ENCODE measurements at regions not wholly inside any gene's neighbourhood (a gene's known extent, or its start where the extent isn't known, plus 50 kb on each side); places are given as distances from the start of the nearest gene placed in this dataset.

DNA sequence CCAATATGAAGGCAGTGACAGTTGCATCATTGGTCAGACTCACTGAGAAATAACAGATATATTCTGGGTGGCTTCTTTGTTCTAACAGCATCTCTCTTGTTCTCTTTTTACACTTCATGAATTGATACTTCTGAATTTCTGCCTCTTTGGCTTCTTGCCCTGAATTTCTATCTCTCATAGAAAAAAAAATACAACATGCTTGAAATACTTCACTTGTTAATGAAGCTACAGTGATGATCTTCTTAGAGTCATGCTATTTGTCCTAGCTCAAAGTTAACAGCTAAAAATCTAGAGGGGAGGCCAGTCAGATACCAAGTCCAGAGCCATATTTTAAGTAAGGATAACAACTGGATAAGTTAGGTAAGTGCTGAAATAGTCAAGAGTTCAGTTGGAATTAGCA, 597.2 kb upstream of the AGTR1 start:
- Histone ChIP-seq H3K36me3 (ENCODE audit: insufficient read depth) (no peaks in the 10 kb centered on the region), H3K27ac (ENCODE audit: low read depth) (no peak overlapping the region), H3K4me1 (ENCODE audit: insufficient read depth) (no peaks in the 10 kb centered on the region), H3K4me3 (ENCODE audit: low read depth, low read length) (no peak overlapping the region)
- DNase-seq (ENCODE audit: extremely low spot score): no peak

DNA sequence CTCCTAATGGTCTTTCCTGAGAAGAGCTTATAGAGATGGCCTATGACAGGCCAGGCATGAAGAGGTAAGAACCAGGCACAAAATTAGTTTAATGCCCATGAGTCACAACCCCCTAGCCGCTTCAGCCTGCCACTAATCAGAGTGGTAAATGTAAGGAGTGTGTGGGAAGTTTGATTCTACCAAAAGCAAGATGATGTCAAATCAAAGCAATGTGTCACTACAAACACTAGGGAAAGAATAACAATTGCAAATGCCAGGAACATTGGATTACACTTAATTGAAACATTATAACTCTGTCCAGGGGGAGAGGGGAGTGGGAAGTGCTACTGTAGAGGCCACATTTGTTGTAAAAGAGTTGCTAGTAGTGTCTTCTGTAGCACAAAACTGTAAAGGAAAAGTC, 596.6 kb upstream of the AGTR1 start:
- H3K27ac ChIP-seq (ENCODE audit: low read depth): no peak overlapping the region
- WGBS: 68% methylated on average over 1 of the region's 1 CpG
- H3K4me1 ChIP-seq (ENCODE audit: insufficient read depth): no peaks in the 10 kb centered on the region
- no peak for DNase-seq (ENCODE audit: extremely low spot score)
- no peak overlapping the region for H3K4me3 ChIP-seq (ENCODE audit: low read depth, low read length)
- no peaks in the 10 kb centered on the region for H3K36me3 ChIP-seq (ENCODE audit: insufficient read depth)

DNA sequence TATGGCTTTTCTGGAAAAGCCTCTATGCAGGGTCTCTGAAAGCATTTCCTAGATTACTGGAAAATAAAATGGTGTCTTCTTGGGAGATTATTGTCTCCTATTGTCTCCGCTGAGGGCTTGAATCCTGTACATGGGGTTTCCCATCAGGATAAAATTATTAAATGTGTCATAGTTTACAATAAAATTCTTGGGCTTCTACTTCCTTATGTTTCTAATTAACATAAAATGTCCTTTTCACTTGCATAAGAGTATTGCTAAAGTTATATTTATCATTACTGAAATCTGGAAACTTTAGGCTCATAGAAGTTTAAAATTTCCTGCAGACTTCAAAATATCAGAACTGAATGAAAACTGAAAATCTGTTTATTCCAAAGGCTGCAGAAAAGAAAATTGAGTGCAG, 595.5 kb upstream of the AGTR1 start:
- DNase-seq (ENCODE audit: extremely low spot score): no peak
- Histone ChIP-seq H3K36me3 (ENCODE audit: insufficient read depth) (no peaks in the 10 kb centered on the region), H3K4me1 (ENCODE audit: insufficient read depth) (no peaks in the 10 kb centered on the region), H3K27ac (ENCODE audit: low read depth) (no peak overlapping the region), H3K4me3 (ENCODE audit: low read depth, low read length) (no peak overlapping the region)
- WGBS: 91% methylated on average over 1 of the region's 1 CpG

DNA sequence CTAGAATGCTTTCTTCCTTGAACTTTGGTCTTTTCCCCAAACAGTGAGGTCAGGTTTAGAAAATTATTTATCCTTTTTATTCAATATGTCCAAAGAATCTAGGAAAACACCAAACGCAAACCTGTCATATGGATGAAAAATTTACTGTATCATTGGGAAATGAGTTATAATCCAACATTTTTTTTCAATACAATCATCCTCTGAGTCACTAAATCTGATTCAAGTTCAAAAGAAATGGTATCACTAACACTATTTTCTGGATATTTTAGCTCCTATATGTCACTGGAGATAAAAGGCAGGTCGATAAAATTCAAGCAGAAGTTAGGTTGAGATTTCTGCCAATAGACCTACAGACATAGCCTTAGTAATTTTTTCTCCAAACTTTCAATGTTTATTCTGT, 591.6 kb upstream of the AGTR1 start:
- DNase-seq (ENCODE audit: extremely low spot score): no peak
- H3K4me3 ChIP-seq (ENCODE audit: low read depth, low read length): no peak overlapping the region
- WGBS: 76% methylated on average over 2 of the region's 2 CpGs
- H3K27ac ChIP-seq (ENCODE audit: low read depth): no peak overlapping the region
- no peaks in the 10 kb centered on the region for H3K4me1 ChIP-seq (ENCODE audit: insufficient read depth)
- no peaks in the 10 kb centered on the region for H3K36me3 ChIP-seq (ENCODE audit: insufficient read depth)

DNA sequence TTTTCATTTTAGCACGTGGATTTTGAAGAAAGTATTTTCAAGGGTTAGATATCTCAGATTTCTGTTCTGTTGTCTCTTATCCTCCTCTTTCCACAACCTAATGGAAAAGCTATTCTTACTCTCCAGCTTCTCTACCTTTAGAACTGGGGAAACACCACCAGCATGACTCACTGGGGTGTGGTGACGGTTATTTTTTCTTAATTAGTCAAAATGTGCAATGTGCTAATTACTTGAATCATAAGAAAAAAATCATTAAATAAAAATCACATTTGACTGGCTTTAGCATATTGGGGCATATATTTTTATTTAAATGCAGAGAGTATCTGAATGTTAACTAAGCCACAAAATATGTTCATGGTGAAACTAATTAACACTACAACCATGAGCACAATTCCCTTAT, 570.7 kb upstream of the AGTR1 start:
- WGBS: 59% methylated on average over 2 of the region's 2 CpGs
- H3K36me3 ChIP-seq (ENCODE audit: insufficient read depth): no peaks in the 10 kb centered on the region
- no peak for DNase-seq (ENCODE audit: extremely low spot score)
- no peaks in the 10 kb centered on the region for H3K4me1 ChIP-seq (ENCODE audit: insufficient read depth)
- H3K4me3 ChIP-seq (ENCODE audit: low read depth, low read length): no peak overlapping the region
- H3K27ac ChIP-seq (ENCODE audit: low read depth): no peak overlapping the region

DNA sequence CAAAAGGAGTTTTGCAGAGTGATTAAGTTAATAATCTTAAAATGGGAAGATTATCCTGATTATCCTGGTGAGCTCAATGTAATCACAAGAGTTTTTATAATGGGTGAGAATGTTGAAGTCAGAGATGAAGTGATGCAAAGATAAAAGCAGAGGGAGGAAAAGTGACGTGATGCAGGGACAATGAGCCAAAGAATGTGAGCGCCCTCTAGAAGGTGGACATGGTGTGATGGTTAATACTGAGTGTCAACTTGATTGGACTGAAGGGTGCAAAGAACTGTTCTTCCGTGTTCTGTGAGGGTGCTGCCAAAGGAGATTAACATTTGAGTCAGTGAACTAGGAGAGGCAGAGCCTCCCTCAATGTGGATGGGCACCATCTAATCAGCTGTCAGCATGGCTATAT, 569.6 kb upstream of the AGTR1 start:
- no peak overlapping the region for H3K27ac ChIP-seq (ENCODE audit: low read depth)
- 43% methylated on average over 3 of the region's 3 CpGs for WGBS
- DNase-seq (ENCODE audit: extremely low spot score): no peak
- H3K4me1 ChIP-seq (ENCODE audit: insufficient read depth): no peaks in the 10 kb centered on the region
- H3K4me3 ChIP-seq (ENCODE audit: low read depth, low read length): no peak overlapping the region
- H3K36me3 ChIP-seq (ENCODE audit: insufficient read depth): no peaks in the 10 kb centered on the region

DNA sequence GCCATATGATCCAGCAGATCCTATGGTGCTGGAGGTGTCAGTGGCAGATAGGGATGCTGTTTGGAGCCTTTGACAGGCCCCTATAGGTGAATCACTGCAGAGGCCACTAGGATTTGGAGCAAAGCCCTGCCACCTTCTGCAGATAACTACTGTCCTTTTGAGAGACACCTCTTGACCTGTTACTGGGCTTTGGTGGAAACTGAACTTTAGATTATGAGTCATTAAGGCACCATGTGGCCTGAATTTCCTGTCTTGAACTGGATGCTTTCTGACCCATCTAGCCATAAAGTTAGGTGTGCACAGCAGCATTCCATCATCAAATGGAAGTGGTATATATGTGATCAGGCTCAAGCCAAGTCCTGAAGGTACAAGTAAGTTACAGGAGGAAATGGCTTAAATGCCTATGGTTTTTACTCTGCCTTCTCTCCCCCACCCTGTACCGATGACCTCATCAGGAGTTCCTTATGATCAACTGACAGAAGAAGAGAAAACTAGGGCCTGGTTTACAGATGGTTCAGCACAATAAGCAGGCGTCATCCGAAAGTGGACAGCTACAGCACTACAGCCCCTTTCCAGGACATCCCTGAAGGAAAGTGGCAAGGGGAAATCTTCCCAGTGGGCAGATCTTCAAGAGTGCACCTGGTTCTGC, 565.6 kb upstream of the AGTR1 start:
- no peak overlapping the region for H3K27ac ChIP-seq (ENCODE audit: low read depth)
- no peaks in the 10 kb centered on the region for H3K4me1 ChIP-seq (ENCODE audit: insufficient read depth)
- no peak for DNase-seq (ENCODE audit: extremely low spot score)
- H3K36me3 ChIP-seq (ENCODE audit: insufficient read depth): no peaks in the 10 kb centered on the region
- H3K4me3 ChIP-seq (ENCODE audit: low read depth, low read length): no peak overlapping the region
- 92% methylated on average over 3 of the region's 3 CpGs for WGBS

DNA sequence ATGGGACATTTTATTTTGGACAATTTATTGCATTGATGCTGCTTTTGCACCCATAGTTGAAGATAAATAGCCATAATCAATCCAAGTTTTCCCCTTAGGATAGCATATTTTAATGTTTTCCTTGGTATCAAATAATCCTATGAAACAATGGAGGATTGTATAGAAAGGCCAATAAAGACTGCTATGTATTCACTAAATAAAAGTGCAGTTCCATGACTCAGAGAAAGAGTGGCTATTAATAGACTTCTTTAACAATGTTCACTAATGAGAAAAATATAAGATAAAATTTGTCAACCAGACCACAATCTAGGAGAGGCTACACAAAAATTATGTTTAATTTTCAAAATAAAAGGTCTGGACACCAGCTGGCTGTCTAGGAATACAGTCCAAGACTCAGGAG, 560.9 kb upstream of the AGTR1 start:
- H3K36me3 ChIP-seq (ENCODE audit: insufficient read depth): no peaks in the 10 kb centered on the region
- no peak overlapping the region for H3K4me3 ChIP-seq (ENCODE audit: low read depth, low read length)
- DNase-seq (ENCODE audit: extremely low spot score): no peak
- no peaks in the 10 kb centered on the region for H3K4me1 ChIP-seq (ENCODE audit: insufficient read depth)
- H3K27ac ChIP-seq (ENCODE audit: low read depth): no peak overlapping the region

DNA sequence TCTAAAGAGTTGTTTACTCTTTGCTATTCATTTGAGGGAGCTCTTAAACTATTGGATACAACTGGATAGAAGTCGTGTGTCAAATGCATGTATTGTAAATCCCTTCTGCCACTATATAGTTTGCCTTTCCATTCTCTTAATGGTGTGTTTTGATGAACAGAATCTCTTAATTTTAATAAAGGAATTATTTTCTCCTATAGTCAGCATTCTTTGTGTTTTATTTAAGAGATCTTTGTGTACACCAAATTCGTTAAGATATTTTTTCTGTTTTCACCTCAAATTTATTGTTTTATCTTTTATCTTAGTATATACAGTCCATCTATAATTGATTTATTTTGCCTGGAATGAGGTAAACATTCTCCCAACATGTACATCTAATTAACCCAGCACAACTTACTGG, 551.5 kb upstream of the AGTR1 start:
- no peaks in the 10 kb centered on the region for H3K36me3 ChIP-seq (ENCODE audit: insufficient read depth)
- no peak for DNase-seq (ENCODE audit: extremely low spot score)
- H3K4me3 ChIP-seq (ENCODE audit: low read depth, low read length): no peak overlapping the region
- WGBS: 50% methylated on average over 2 of the region's 2 CpGs
- no peak overlapping the region for H3K27ac ChIP-seq (ENCODE audit: low read depth)
- H3K4me1 ChIP-seq (ENCODE audit: insufficient read depth): no peaks in the 10 kb centered on the region

DNA sequence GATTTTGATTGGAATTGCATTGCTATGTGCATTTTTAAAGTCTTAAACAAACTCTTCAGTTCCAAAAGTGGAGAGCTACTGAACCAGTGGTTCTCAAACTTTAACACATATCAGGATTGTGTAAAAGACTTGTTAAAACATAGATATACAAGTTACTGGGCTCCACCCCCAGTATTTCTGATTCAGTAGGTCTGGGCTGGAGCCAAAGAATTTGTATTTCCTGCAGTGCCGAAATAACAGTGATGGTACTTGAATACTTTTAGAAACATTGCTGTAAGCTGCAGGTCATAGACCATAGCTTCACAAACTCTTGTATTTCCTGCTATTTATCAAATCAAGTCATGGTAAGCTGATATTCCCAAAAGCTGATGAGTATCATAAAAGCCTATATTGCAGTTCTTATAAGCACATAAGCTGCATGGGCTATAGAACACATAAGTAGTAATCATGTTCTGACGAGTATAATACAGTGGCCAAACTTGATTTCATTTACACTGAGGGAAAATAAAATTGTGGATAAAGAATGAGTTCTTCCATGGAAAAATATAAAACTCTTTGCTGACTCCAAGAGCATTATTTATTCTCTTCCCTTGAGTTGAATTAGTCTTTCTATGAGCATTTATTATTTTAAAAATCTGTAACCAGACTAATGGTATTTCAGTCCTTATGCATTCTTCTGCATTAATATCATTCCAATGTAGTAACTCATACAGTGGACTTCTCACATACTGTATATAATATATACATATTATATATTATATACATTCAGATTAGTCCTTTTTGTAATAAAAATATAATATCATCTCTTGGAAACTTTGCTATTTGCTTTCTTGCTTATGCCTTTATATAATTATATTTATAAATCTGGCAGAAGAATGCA, 550.5 kb upstream of the AGTR1 start:
- Histone ChIP-seq H3K4me3 (ENCODE audit: low read depth, low read length) (no peak overlapping the region), H3K27ac (ENCODE audit: low read depth) (no peak overlapping the region), H3K4me1 (ENCODE audit: insufficient read depth) (no peaks in the 10 kb centered on the region), H3K36me3 (ENCODE audit: insufficient read depth) (no peaks in the 10 kb centered on the region)
- WGBS: 39% methylated on average over 2 of the region's 2 CpGs
- DNase-seq (ENCODE audit: extremely low spot score): no peak

DNA sequence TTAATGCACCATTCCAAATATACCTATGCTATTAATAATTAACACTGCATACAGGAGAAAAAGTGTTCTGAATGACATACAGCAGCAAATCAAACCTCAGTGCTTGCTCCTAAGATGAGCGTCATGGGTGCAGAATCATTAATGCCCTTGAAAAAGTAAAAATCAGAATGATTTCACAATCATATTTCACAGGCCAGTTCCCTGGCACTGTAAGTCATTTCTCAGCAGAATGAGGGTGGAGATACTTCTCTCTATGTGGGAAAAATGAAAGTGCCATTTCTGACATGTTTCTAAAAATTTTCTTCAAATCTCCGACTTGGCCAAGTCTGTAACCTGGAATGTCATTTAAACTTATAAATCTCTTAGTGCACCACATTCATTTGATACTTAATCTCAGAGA, 549.8 kb upstream of the AGTR1 start:
- WGBS: 62% methylated on average over 2 of the region's 2 CpGs
- DNase-seq (ENCODE audit: extremely low spot score): no peak
- Histone ChIP-seq H3K4me3 (ENCODE audit: low read depth, low read length) (no peak overlapping the region), H3K27ac (ENCODE audit: low read depth) (no peak overlapping the region), H3K36me3 (ENCODE audit: insufficient read depth) (no peaks in the 10 kb centered on the region), H3K4me1 (ENCODE audit: insufficient read depth) (no peaks in the 10 kb centered on the region)

DNA sequence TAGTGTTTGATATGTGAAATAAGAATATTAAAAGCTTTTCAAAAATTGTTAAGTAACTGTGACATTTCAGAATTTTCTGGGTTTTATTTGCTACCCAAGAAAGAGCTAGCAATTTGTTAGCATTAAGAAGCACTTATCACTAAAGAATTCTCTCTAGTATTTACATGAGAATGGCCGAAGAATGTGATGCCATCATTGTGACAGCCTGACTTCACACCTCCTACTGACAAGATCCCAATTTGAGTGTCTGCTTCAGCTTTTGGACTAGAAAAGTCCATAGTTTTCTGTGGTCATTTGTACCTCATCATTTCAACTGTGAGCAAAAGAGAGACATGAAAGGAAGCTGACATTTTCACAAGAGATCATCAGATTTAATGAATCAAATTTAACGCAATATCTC, 548.1 kb upstream of the AGTR1 start:
- no peak for DNase-seq (ENCODE audit: extremely low spot score)
- Histone ChIP-seq H3K27ac (ENCODE audit: low read depth) (no peak overlapping the region), H3K4me3 (ENCODE audit: low read depth, low read length) (no peak overlapping the region), H3K4me1 (ENCODE audit: insufficient read depth) (no peaks in the 10 kb centered on the region), H3K36me3 (ENCODE audit: insufficient read depth) (no peaks in the 10 kb centered on the region)
- 73% methylated on average over 2 of the region's 2 CpGs for WGBS

DNA sequence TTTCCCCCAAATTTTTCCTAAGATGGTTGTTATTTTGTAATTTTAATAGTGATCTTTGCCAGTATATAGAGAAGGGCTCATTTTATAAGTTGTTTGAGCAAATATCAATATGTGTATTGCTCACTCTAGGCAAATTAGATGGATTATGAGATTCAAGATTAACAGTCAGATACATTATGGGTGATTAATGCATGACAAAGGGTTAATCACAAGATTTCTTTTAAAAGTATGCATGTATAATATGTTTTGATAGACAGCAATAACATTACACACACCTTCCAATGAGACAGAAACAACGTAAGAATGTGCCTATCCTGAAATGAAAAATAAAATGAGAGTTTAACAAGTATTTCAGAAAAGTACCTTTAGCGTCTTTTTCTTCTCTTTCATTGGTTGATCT, 547.6 kb upstream of the AGTR1 start:
- no peak for DNase-seq (ENCODE audit: extremely low spot score)
- no peak overlapping the region for H3K4me3 ChIP-seq (ENCODE audit: low read depth, low read length)
- no peak overlapping the region for H3K27ac ChIP-seq (ENCODE audit: low read depth)
- WGBS: 83% methylated on average over 2 of the region's 2 CpGs
- no peaks in the 10 kb centered on the region for H3K4me1 ChIP-seq (ENCODE audit: insufficient read depth)
- H3K36me3 ChIP-seq (ENCODE audit: insufficient read depth): no peaks in the 10 kb centered on the region

DNA sequence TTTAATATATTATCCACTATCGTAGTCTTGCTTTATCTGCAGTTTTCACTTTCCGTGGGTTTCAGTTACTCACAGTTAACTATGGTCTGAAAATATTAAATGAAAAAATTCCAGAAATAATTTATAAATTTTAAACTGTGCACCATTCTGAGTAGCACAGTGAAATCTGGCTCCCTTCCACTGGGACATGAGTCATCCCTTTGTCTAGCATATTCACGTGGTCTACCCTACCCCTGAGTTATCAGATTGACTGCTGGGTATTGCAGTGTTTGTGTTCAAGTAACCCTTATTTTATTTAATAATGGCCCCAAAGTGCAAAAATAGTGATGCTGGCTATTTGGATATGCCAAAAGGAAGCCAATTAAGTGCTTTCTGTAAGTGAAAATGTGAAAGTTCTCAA, 539.5 kb upstream of the AGTR1 start:
- 63% methylated on average over 3 of the region's 3 CpGs for WGBS
- no peak for DNase-seq (ENCODE audit: extremely low spot score)
- H3K27ac ChIP-seq (ENCODE audit: low read depth): no peak overlapping the region
- H3K4me1 ChIP-seq (ENCODE audit: insufficient read depth): no peaks in the 10 kb centered on the region
- H3K4me3 ChIP-seq (ENCODE audit: low read depth, low read length): no peak overlapping the region
- H3K36me3 ChIP-seq (ENCODE audit: insufficient read depth): no peaks in the 10 kb centered on the region
